Glutamatergic neuron (in vitro differentiated cells): ENCODE measurements at regions not wholly inside any gene's neighbourhood (a gene's known extent, or its start where the extent isn't known, plus 50 kb on each side); places are given as distances from the start of the nearest gene placed in this dataset.

ENCODE experiments used
- DNase-seq: peaks from one replicate; pipeline ENCODE4 v3.0.0; 2022
- H3K27ac Mint-ChIP-seq: one replicate; pipeline ENCODE4 v1.8.0; 2020; ENCODE audit warnings: mild to moderate bottlenecking, mixed read lengths, inconsistent platforms; ENCODE audit not compliant: unreplicated experiment
- H3K27me3 Mint-ChIP-seq: one replicate; pipeline ENCODE4 v1.8.0; 2020; ENCODE audit warnings: mild to moderate bottlenecking, moderate library complexity, mixed read lengths, inconsistent platforms; ENCODE audit not compliant: unreplicated experiment
- H3K36me3 Mint-ChIP-seq: one replicate; pipeline ENCODE4 v1.8.0; 2020; ENCODE audit warnings: mild to moderate bottlenecking, mixed read lengths, inconsistent platforms; ENCODE audit not compliant: unreplicated experiment
- H3K4me1 Mint-ChIP-seq: one replicate; pipeline ENCODE4 v1.8.0; 2020; ENCODE audit warnings: mild to moderate bottlenecking, low read depth, mixed read lengths, inconsistent platforms; ENCODE audit not compliant: unreplicated experiment
- H3K4me3 Mint-ChIP-seq: one replicate; pipeline ENCODE4 v1.8.0; 2020; ENCODE audit warnings: mild to moderate bottlenecking, mixed read lengths, inconsistent platforms; ENCODE audit not compliant: unreplicated experiment
- H3K9me3 Mint-ChIP-seq: one replicate; pipeline ENCODE4 v1.8.0; 2020; ENCODE audit warnings: mild to moderate bottlenecking, moderate library complexity, mixed read lengths, inconsistent platforms; ENCODE audit not compliant: unreplicated experiment
- TF ChIP-seq, protein P1 (sequence below): fragments of 200-600 bp; sonication (generic); IDR thresholded peaks from one replicate; pipeline ENCODE4 v1.5.0; 2021; ENCODE audit not compliant: partially characterized antibody, unreplicated experiment

DNA sequence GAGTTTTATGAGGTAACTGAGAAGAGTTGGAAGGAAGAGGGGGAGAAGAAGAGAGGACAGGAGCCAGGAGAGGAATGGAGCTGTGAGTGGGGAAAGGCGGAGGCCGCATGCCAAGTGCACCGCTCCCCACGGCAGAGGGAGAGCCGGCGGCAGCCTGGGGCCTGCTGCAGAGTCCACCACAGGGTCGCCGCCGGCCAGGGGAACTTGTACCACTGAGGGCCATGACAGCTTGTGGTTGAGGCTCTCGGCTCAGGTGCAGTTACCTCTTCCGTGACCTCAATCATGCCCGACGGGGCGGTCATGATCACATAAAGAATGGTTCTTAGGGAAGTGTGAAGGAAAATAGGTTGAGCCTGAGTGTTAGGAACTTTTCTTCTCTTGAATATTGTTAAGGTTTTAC is 325.0 kb downstream of the SNAPC1 start:
- Mint-ChIP-seq H3K27ac (no peak overlapping the region), H3K4me3 (no peak overlapping the region), H3K4me1 (no peaks in the 10 kb centered on the region), H3K9me3 (no peaks in the 10 kb centered on the region), H3K36me3 (no peaks in the 10 kb centered on the region), H3K27me3 (no peaks in the 10 kb centered on the region)
- no peak for DNase-seq
- TF ChIP-seq, protein P1, sequence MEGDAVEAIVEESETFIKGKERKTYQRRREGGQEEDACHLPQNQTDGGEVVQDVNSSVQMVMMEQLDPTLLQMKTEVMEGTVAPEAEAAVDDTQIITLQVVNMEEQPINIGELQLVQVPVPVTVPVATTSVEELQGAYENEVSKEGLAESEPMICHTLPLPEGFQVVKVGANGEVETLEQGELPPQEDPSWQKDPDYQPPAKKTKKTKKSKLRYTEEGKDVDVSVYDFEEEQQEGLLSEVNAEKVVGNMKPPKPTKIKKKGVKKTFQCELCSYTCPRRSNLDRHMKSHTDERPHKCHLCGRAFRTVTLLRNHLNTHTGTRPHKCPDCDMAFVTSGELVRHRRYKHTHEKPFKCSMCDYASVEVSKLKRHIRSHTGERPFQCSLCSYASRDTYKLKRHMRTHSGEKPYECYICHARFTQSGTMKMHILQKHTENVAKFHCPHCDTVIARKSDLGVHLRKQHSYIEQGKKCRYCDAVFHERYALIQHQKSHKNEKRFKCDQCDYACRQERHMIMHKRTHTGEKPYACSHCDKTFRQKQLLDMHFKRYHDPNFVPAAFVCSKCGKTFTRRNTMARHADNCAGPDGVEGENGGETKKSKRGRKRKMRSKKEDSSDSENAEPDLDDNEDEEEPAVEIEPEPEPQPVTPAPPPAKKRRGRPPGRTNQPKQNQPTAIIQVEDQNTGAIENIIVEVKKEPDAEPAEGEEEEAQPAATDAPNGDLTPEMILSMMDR = no peak

DNA sequence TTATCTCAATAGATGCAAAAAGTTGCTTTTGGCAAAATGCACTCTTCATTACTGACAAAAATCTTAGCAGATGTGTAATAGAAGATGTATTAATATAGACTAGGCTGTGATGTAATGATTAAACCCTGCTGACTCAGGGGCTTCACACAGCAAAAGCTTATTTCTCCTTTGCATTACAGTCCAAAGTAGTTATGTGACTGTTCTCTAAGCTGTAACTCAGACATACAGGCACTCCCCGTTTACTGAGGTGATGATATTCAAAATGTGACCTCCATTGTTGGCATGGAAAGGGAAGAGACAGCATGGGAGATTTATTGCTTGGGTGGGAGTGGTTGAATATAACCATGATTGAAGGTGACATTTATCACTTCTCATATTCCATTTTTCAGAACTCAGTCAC is 331.5 kb downstream of the SNAPC1 start:
- Mint-ChIP-seq H3K9me3 (no peaks in the 10 kb centered on the region), H3K4me1 (no peaks in the 10 kb centered on the region), H3K27ac (no peak overlapping the region), H3K4me3 (no peak overlapping the region), H3K36me3 (no peaks in the 10 kb centered on the region), H3K27me3 (no peaks in the 10 kb centered on the region)
- no peak for DNase-seq
- TF ChIP-seq, protein P1 = no peak

DNA sequence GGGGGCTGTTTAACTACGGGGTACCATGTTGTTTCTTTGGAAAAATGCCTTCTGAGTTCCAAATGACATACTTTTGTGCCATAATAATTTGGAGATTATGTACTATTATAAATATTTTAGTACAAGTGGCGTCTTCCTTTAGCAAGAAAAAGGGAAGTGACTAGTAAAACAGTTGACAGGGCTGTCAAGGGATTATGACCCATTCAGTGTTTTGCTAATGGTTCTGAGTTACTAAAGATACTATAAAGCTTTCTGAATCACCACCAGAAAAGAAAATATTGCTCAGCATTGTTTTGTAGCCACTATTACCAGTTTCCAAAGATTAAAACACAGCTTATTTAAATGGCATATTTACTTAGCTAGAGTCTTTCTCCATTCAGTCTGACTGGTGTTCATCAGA is 334.9 kb downstream of the SNAPC1 start:
- Mint-ChIP-seq H3K4me1 (no peaks in the 10 kb centered on the region), H3K27ac (no peak overlapping the region), H3K27me3 (peaks cover 1% of the 10 kb centered on the region), H3K4me3 (no peak overlapping the region), H3K9me3 (no peaks in the 10 kb centered on the region), H3K36me3 (no peaks in the 10 kb centered on the region)
- no peak for DNase-seq
- TF ChIP-seq, protein P1 = no peak

DNA sequence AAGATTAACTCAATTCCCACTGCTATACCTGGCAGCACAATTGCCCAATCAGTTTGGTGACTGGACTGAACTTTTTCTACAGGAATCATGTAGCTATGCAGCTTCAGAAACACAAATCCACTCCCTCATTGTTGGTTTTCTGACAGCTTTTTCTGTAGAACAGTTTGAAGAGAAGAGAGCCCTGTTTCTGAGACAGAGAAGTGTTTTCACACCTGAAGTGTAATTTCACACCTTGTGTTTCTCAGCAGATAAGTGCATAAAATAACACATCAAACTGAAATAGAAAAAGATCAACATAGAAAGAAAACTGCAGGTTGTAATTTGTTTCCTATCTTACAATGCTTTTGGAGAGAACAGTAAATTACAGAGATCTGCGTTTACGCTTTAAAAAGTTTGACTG is 335.6 kb downstream of the SNAPC1 start:
- H3K4me1 Mint-ChIP-seq = peaks cover 2% of the 10 kb centered on the region
- no peaks in the 10 kb centered on the region for H3K36me3 Mint-ChIP-seq
- DNase-seq = no peak
- H3K4me3 Mint-ChIP-seq = no peak overlapping the region
- no peaks in the 10 kb centered on the region for H3K9me3 Mint-ChIP-seq
- TF ChIP-seq, protein P1 = no peak
- H3K27ac Mint-ChIP-seq = no peak overlapping the region
- peaks cover 1% of the 10 kb centered on the region for H3K27me3 Mint-ChIP-seq

DNA sequence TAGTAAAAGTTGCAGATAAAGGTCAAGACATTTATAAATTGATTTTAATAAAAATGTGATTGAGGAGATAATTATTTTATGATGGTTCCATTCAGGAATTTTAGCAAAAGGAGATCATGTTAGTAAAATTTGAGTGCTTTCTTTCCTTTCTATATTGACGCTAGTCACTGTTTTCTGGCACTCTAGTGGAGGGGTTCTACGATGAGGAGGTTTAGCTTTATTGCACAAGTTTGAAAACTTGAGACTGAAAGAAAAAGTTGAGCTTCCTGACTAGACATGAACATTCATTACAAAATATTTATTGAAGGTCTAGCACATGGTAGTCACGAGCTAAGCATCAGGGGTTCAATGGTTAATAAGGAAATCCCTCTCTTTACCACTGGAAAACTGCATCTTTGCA is 336.1 kb downstream of the SNAPC1 start:
- no peaks in the 10 kb centered on the region for H3K9me3 Mint-ChIP-seq
- peaks cover 1% of the 10 kb centered on the region for H3K27me3 Mint-ChIP-seq
- H3K36me3 Mint-ChIP-seq = no peaks in the 10 kb centered on the region
- TF ChIP-seq, protein P1 = no peak
- no peak for DNase-seq
- H3K4me3 Mint-ChIP-seq = no peak overlapping the region
- no peak overlapping the region for H3K27ac Mint-ChIP-seq
- peaks cover 5% of the 10 kb centered on the region for H3K4me1 Mint-ChIP-seq
